Mesenchymal stem cell (in vitro differentiated cells and primary cell): ENCODE measurements at regions not wholly inside any gene's neighbourhood (a gene's known extent, or its start where the extent isn't known, plus 50 kb on each side); places are given as distances from the start of the nearest gene placed in this dataset.

Experiments used
- DNase-seq: peaks from one replicate; pipeline ENCODE4 v3.0.0-alpha.2; 2013
- H2AFZ ChIP-seq: one replicate; pipeline ENCODE4 v1.6.1; 2013; ENCODE audit warnings: low read depth, mild to moderate bottlenecking, control low read depth, inconsistent platforms, low read length, moderate library complexity
- H2AK5ac ChIP-seq: 2 replicates; pipeline ENCODE4 v1.6.1; 2013; ENCODE audit warnings: low read length, moderate library complexity, mild to moderate bottlenecking, inconsistent platforms; ENCODE audit not compliant: severe bottlenecking
- H2BK120ac ChIP-seq: one replicate; pipeline ENCODE4 v1.6.1; 2013; ENCODE audit warnings: low read depth, mild to moderate bottlenecking, inconsistent platforms, low read length, moderate library complexity
- H2BK12ac ChIP-seq, 2 experiments: one replicate each; pipeline ENCODE4 v1.6.1; 2013; ENCODE audit warnings: inconsistent platforms in 2 of 2, low read length in 2 of 2, mild to moderate bottlenecking in 2 of 2, moderate library complexity in 2 of 2, control low read depth in 1 of 2
- H2BK15ac ChIP-seq: one replicate; pipeline ENCODE4 v1.6.1; 2013; ENCODE audit warnings: mild to moderate bottlenecking, low read depth, inconsistent platforms; ENCODE audit not compliant: poor library complexity, severe bottlenecking
- H2BK5ac ChIP-seq: 2 replicates; pipeline ENCODE4 v1.6.1; 2013; ENCODE audit warnings: low read depth, mild to moderate bottlenecking, low read length, control low read depth, inconsistent platforms; ENCODE audit not compliant: poor library complexity, severe bottlenecking
- H3K14ac ChIP-seq, 2 experiments: one replicate each; pipeline ENCODE4 v1.6.1; 2013; ENCODE audit warnings: inconsistent platforms in 2 of 2, low read length in 2 of 2, control low read depth in 1 of 2, mild to moderate bottlenecking in 1 of 2, moderate library complexity in 1 of 2
- H3K18ac ChIP-seq, 2 experiments: one replicate each; pipeline ENCODE4 v1.6.1; 2013; ENCODE audit warnings: inconsistent platforms in 2 of 2, low read length in 2 of 2, control low read depth in 1 of 2, low read depth in 1 of 2, mild to moderate bottlenecking in 1 of 2
- H3K23ac ChIP-seq, 2 experiments: one replicate each; pipeline ENCODE4 v1.6.1; 2013; ENCODE audit warnings: inconsistent platforms in 2 of 2, low read length in 2 of 2, mild to moderate bottlenecking in 2 of 2, moderate library complexity in 2 of 2, control low read depth in 1 of 2
- H3K27ac ChIP-seq: 2 replicates; pipeline ENCODE4 v1.5.1; 2013; ENCODE audit warnings: mild to moderate bottlenecking, moderate library complexity, low read length, control low read depth, inconsistent platforms; ENCODE audit not compliant: poor library complexity, severe bottlenecking
- H3K27me3 ChIP-seq, 2 experiments: 2 replicates each; pipeline versions ENCODE4 v1.6.1 to v1.7.0; 2013; ENCODE audit warnings: low read length in 2 of 2, mild to moderate bottlenecking in 2 of 2, moderate library complexity in 2 of 2, control low read depth in 1 of 2, inconsistent platforms in 1 of 2; ENCODE audit not compliant: control insufficient read depth in 1 of 2, insufficient read depth in 1 of 2
- H3K36me3 ChIP-seq, 2 experiments: 2 replicates each; pipeline versions ENCODE4 v1.6.1 to v1.7.0; 2013; ENCODE audit warnings: low read length in 2 of 2, control low read depth in 1 of 2, inconsistent platforms in 1 of 2, low read depth in 1 of 2, mild to moderate bottlenecking in 1 of 2; ENCODE audit not compliant: insufficient read depth in 2 of 2, control insufficient read depth in 1 of 2
- H3K4ac ChIP-seq, 2 experiments: one replicate each; pipeline ENCODE4 v1.6.1; 2013; ENCODE audit warnings: inconsistent platforms in 2 of 2, low read length in 2 of 2, mild to moderate bottlenecking in 2 of 2, moderate library complexity in 2 of 2, control low read depth in 1 of 2, low read depth in 1 of 2
- H3K4me1 ChIP-seq: 2 replicates; pipeline ENCODE4 v1.6.1; 2013; ENCODE audit warnings: low read depth, low read length, control low read depth; ENCODE audit not compliant: control insufficient read depth, insufficient read depth
- H3K4me2 ChIP-seq: 2 replicates; pipeline ENCODE4 v1.6.1; 2013; ENCODE audit warnings: low read length, mild to moderate bottlenecking, inconsistent platforms; ENCODE audit not compliant: poor library complexity, severe bottlenecking
- H3K4me3 ChIP-seq, 2 experiments: 2 replicates each; pipeline versions ENCODE4 v1.5.1 to v1.7.0; 2013; ENCODE audit warnings: low read length in 2 of 2, mild to moderate bottlenecking in 2 of 2, control low read depth in 1 of 2, low read depth in 1 of 2; ENCODE audit not compliant: insufficient read depth in 1 of 2
- H3K79me1 ChIP-seq: replicated peaks from 2 replicates; pipeline ENCODE4 v1.6.1; 2013; ENCODE audit warnings: mild to moderate bottlenecking, control low read depth, low read length, inconsistent platforms; ENCODE audit not compliant: poor library complexity, severe bottlenecking
- H3K9ac ChIP-seq: 2 replicates; pipeline ENCODE4 v1.7.0; 2013; ENCODE audit warnings: mild to moderate bottlenecking, low read length, moderate library complexity
- H3K9me3 ChIP-seq: 2 replicates; pipeline ENCODE4 v1.7.0; 2013; ENCODE audit warnings: mild to moderate bottlenecking, low read length; ENCODE audit not compliant: control insufficient read depth
- H4K8ac ChIP-seq: one replicate; pipeline ENCODE4 v1.6.1; 2013; ENCODE audit warnings: inconsistent platforms, mild to moderate bottlenecking, low read length, moderate library complexity
- H4K91ac ChIP-seq: one replicate; pipeline ENCODE4 v1.6.1; 2013; ENCODE audit warnings: mild to moderate bottlenecking, low read length, inconsistent platforms
- WGBS: methylation state at CpG from one replicate; pipeline ENCODE4 v1.1.7; 2013; ENCODE audit warnings: mixed read lengths; 5-methylcytosine and 5-hydroxymethylcytosine counted together

GRCh38 chr3:186467969-186468368 is 76.2 kb downstream of the CRYGS start:
- Histone ChIP-seq H2BK15ac (no peak overlapping the region), H3K9ac (no peak overlapping the region), H2BK12ac (no peak overlapping the region), H3K4me1 (no peaks in the 10 kb centered on the region), H3K36me3 (no peaks in the 10 kb centered on the region), H2BK120ac (no peak overlapping the region), H3K14ac (no peak overlapping the region), H2BK5ac (no peak overlapping the region), H3K27me3 (peaks cover 56 to 83% of the 10 kb centered on the region in 2 experiments), H2AFZ (no peak overlapping the region), H3K9me3 (no peaks in the 10 kb centered on the region), H3K4me3 (no peak overlapping the region), H3K4me2 (no peak overlapping the region), H4K8ac (no peak overlapping the region), H3K23ac (no peak overlapping the region), H3K18ac (no peak overlapping the region), H2AK5ac (no peak overlapping the region), H3K27ac (no peak overlapping the region), H3K79me1 (no peaks in the 10 kb centered on the region), H3K4ac (no peak overlapping the region), H4K91ac (no peak overlapping the region)
- no peak for DNase-seq
- WGBS: 17% methylated on average over 1 of the region's 2 CpGs

GRCh38 chr3:186466391-186466974 is 77.7 kb downstream of the CRYGS start:
- H3K14ac ChIP-seq: no peak overlapping the region
- no peak for DNase-seq
- H2BK120ac ChIP-seq: no peak overlapping the region
- no peaks in the 10 kb centered on the region for H3K79me1 ChIP-seq
- no peak overlapping the region for H2BK5ac ChIP-seq
- 55% methylated on average over 3 of the region's 3 CpGs for WGBS
- no peak overlapping the region for H3K18ac ChIP-seq
- no peak overlapping the region for H3K4me3 ChIP-seq
- H4K91ac ChIP-seq: no peak overlapping the region
- no peak overlapping the region for H3K27ac ChIP-seq
- H2AK5ac ChIP-seq: no peak overlapping the region
- H3K23ac ChIP-seq: no peak overlapping the region
- H3K36me3 ChIP-seq: no peaks in the 10 kb centered on the region
- peaks cover 55 to 73% of the 10 kb centered on the region in 2 experiments for H3K27me3 ChIP-seq
- no peak overlapping the region for H3K4me2 ChIP-seq
- H2BK12ac ChIP-seq: no peak overlapping the region
- H3K9me3 ChIP-seq: no peaks in the 10 kb centered on the region
- no peak overlapping the region for H3K9ac ChIP-seq
- no peak overlapping the region for H2BK15ac ChIP-seq
- H2AFZ ChIP-seq: no peak overlapping the region
- no peak overlapping the region for H3K4ac ChIP-seq
- no peaks in the 10 kb centered on the region for H3K4me1 ChIP-seq
- no peak overlapping the region for H4K8ac ChIP-seq

DNA sequence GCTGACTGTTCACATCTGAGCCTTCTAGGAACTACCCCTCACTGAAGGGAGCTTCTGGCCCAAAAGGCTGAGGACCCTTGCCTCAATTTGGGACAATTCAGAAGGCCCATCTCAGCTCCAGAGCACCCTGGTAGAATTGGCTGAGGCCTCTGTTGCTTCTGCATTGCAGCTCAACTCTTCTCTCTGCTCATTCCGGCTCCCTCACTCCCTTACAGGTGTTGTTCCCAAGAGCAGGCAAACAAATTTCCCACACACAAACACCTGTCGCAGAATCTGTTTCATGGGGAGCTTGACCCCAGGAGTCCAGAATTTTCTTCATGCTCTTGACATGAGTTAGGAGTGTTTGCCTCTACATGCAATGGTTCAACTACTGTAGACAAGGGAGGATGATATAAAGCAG is 78.7 kb downstream of the CRYGS start:
- H3K79me1 ChIP-seq: no peaks in the 10 kb centered on the region
- no peak overlapping the region for H2AK5ac ChIP-seq
- DNase-seq: no peak
- no peak overlapping the region for H2BK120ac ChIP-seq
- H3K27me3 ChIP-seq: peaks cover 46 to 66% of the 10 kb centered on the region in 2 experiments
- no peak overlapping the region for H3K4me3 ChIP-seq
- WGBS: 89% methylated on average over 1 of the region's 2 CpGs
- no peaks in the 10 kb centered on the region for H3K9me3 ChIP-seq
- H3K14ac ChIP-seq: no peak overlapping the region
- H3K4me1 ChIP-seq: no peaks in the 10 kb centered on the region
- no peak overlapping the region for H3K4ac ChIP-seq
- H3K4me2 ChIP-seq: no peak overlapping the region
- H3K36me3 ChIP-seq: no peaks in the 10 kb centered on the region
- no peak overlapping the region for H2AFZ ChIP-seq
- H3K18ac ChIP-seq: no peak overlapping the region
- no peak overlapping the region for H2BK12ac ChIP-seq
- no peak overlapping the region for H4K8ac ChIP-seq
- H4K91ac ChIP-seq: no peak overlapping the region
- H3K27ac ChIP-seq: no peak overlapping the region
- no peak overlapping the region for H2BK15ac ChIP-seq
- no peak overlapping the region for H3K9ac ChIP-seq
- no peak overlapping the region for H3K23ac ChIP-seq
- no peak overlapping the region for H2BK5ac ChIP-seq

DNA sequence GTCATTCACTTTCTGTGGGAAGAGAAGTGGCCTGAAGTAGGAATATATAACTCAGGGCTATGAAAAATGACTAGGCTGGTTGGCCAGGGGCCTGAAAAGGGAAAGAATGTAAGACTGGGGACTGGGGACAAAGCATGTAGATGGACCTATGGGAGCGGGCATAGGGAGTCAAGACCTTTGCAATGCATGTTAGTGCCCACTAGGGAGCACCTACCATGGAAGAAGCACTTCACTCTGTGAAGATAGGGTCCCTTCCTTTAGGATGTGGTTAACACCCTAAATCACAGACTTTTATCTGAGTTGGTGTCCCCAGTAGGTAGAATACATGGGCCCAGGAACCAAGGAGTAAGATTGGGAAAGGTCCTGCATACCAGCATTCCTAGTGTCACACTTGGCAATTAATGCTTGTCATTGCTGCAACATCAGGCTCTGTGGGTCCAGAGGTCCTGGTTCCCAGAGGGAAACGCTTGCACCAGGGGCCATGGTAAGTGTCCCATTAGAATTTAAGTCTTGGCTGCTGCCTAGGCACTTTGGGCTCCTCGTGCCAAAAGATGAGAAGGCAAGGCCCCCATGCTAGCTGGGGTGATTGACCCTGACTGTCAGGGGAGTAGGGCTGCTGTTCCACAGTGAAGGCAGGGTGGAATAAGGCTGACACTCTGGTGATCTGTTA is 79.6 kb downstream of the CRYGS start:
- Histone ChIP-seq H3K79me1 (no peaks in the 10 kb centered on the region), H2BK120ac (no peak overlapping the region), H2AK5ac (no peak overlapping the region), H2BK5ac (no peak overlapping the region), H3K23ac (no peak overlapping the region), H3K9ac (no peak overlapping the region), H4K91ac (no peak overlapping the region), H3K36me3 (no peaks in the 10 kb centered on the region), H2BK12ac (no peak overlapping the region), H2AFZ (no peak overlapping the region), H3K9me3 (no peaks in the 10 kb centered on the region), H2BK15ac (no peak overlapping the region), H3K27ac (no peak overlapping the region), H3K4me3 (no peak overlapping the region), H3K4ac (no peak overlapping the region), H3K27me3 (peaks cover 36 to 66% of the 10 kb centered on the region in 2 experiments), H3K18ac (no peak overlapping the region), H3K4me2 (no peak overlapping the region), H3K4me1 (no peaks in the 10 kb centered on the region), H3K14ac (no peak overlapping the region), H4K8ac (no peak overlapping the region)
- no peak for DNase-seq
- 81% methylated on average over 3 of the region's 3 CpGs for WGBS
